T-helper 2 cell treated with Interferon-gamma antibody and Interleukin-4, amounts not matched to agents 100 ng/mL and 5 ng/mL, for 36 hours (primary cell): ENCODE measurements at regions not wholly inside any gene's neighbourhood (a gene's known extent, or its start where the extent isn't known, plus 50 kb on each side); places are given as distances from the start of the nearest gene placed in this dataset.

Source experiments
- intact Hi-C: fragments of 100-400 bp; cut with micrococcal nuclease; formaldehyde crosslinking; loops from one replicate; pipeline ENCODE4 v1.15.1; 2023

GRCh38 chr5:3818624-3819023, 223.0 kb downstream of the IRX1 start:
- intact Hi-C loops = no loop called here

GRCh38 chr5:3825531-3826451, 230.2 kb downstream of the IRX1 start:
- intact Hi-C loops = no loop called here

- intact Hi-C loops = no loop called here
Measured at GRCh38 chr5:3827624-3828023, 232.0 kb downstream of the IRX1 start.

DNA sequence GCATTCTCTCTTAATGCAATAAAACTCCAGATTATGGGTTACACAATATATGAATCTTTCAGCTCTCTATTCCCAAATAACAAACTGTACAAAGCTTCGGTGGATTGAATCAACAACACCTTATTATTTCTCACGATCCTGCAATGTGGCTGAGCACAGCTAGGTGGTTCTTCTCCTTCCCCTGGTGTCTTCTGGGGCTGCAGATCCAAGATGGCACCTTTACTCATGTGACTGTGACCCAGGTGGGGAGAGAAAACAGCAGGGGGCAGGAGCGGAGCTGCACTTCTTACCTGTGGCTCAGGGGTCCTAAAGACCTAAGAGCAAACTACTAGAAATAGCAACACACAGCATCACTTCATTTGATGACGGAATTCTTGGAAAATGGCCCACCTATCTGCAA, 233.1 kb downstream of the IRX1 start:
- intact Hi-C loops = no loop called here

- intact Hi-C loops = no loop called here
Measured at GRCh38 chr5:3833566-3833965, 237.9 kb downstream of the IRX1 start.

DNA sequence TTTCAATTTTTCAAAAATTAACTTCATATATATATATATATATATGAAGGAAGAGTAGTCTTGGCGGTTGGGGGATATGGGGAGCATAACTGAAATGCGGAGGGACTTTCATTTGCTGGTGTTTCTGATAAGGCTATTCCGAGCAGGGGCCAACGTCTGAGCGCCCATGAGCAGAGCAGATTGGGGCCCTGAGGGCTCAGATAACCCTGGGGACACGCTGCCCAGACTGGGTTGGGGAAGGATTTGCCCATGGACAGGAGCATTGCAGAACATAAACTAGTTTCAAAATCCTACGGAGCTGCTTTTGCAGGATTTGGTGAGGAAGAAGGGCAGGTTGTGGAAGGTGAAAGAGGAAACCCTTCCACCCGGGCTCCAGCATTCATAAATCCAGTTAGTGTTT, 240.2 kb downstream of the IRX1 start:
- intact Hi-C loops = no loop called here

GRCh38 chr5:3836528-3836927, 240.9 kb downstream of the IRX1 start:
- intact Hi-C loops = no loop called here

- intact Hi-C loops = no loop called here
Measured at GRCh38 chr5:3837506-3837905, 241.9 kb downstream of the IRX1 start.

DNA sequence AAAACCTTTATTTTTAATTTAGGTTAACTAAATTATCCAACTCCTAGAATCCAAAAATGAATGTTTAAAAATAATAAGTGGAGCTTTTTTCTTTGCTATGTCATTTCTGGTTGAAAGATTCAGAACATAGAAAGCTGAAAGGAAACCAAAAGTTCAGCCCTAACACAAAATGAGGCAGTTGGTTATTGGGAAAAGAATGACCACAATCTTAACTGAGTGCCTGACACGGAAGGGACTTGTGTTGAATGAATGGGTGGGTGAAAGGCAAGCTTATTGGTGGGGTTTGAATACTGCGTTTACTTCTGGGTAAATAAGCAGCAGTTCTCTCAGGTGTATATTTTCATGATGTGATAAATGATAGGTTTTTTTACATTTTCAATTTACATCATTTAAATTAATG, 243.5 kb downstream of the IRX1 start:
- intact Hi-C loops = no loop called here

- intact Hi-C loops = no loop called here
Measured at GRCh38 chr5:3842591-3842990, 247.0 kb downstream of the IRX1 start.

GRCh38 chr5:3843706-3844105, 248.1 kb downstream of the IRX1 start:
- intact Hi-C loops = no loop called here

GRCh38 chr5:3844266-3844665, 248.6 kb downstream of the IRX1 start:
- intact Hi-C loops = no loop called here

DNA sequence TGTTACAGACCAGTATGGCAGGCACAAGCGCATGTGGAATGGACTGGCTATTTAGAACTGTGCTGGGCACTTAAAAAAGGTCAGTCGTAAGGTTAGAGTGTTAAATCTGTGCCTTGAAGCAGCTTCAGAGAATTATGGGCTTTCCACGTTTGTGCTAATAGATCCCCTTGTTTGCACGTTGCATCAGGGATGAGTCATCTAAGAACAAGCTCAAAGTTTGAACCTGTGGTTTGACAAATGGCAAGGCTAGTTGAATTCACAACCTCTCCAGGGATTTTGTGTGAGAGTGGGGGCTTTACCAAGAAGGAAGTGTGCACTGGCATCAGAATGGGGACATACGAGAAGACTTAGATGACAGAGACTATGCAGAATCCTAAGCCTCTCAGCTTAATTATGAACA, 249.6 kb downstream of the IRX1 start:
- intact Hi-C loops = no loop called here

- intact Hi-C loops = no loop called here
Measured at GRCh38 chr5:3852161-3852916, 256.7 kb downstream of the IRX1 start.

GRCh38 chr5:3853362-3853761, 257.7 kb downstream of the IRX1 start:
- intact Hi-C loops = no loop called here

GRCh38 chr5:3854188-3854821, 258.7 kb downstream of the IRX1 start:
- intact Hi-C loops = no loop called here

GRCh38 chr5:3856036-3856435, 260.4 kb downstream of the IRX1 start:
- intact Hi-C loops = no loop called here

GRCh38 chr5:3858524-3858923, 262.9 kb downstream of the IRX1 start:
- intact Hi-C loops = no loop called here

- intact Hi-C loops = no loop called here
Measured at GRCh38 chr5:3862906-3863305, 267.3 kb downstream of the IRX1 start.

DNA sequence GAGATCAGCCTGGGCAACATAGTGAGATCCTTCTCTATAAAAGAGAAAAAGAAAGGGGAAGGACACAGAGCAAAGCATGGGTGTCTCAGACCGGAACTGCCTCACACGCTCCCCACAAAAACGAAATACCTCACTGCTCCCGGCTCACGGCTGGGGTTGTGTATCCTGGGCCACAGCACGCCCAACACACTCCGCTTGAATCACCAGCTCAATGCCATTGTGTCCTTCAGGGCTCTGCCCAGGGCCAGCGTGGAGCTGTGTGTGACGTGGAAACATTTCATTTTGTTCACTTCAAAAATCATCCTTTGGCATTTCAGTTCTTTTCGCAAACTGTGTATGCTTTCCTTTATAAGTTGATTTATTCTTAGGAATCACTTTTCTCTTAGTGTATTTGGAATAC, 279.5 kb downstream of the IRX1 start:
- intact Hi-C loops = no loop called here

GRCh38 chr5:3878267-3878666, 282.6 kb downstream of the IRX1 start:
- intact Hi-C loops = no loop called here

DNA sequence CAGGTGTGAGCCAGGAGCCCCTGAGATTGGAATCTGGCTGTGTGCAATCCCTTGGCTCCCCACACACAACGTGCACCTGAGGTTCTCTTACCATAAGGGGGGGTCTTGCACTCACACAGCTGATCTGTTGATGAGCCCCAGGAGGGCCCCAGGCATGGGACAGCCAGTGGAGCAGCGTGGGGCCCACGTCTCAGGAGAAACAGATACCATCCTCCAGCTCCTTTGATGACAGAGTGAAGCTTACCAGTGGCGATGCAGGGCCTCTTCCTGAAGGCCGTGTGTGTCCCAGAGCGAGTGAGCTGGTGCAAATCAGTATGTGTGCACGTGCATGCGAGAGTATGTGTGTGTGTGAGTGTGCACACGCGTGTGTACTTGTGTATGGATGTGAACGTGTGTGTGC, 287.4 kb downstream of the IRX1 start:
- intact Hi-C loops = no loop called here
